ENCODE measurements at regions not wholly inside any gene's neighbourhood (a gene's known extent, or its start where the extent isn't known, plus 50 kb on each side); places are given as distances from the start of the nearest gene placed in this dataset.
"Not testable (repeated sequence)": the region's sequence is repeated elsewhere in the genome, so short reads cannot be mapped to it uniquely, and the experiment has no call there.

DNA sequence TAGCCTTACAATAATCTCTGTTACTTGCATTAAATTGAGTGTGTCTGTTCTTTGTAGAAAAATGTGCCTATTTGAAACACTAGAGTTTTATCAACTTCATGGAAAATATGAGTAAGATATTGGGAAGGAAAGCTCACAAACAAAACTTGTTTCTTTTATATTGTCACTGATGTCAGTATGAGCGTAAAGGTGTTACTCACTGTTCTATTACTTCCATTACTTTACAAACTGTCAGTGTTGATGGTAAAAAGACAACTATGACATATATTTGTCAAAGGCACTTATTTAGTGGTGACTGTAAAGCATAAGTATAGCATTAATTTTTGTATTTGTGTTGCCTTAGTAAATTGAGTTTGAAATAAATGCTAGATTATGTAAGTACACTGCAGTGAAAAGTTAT is 193.7 kb upstream of the FLRT2 start:
- no peak for DNase-seq

DNA sequence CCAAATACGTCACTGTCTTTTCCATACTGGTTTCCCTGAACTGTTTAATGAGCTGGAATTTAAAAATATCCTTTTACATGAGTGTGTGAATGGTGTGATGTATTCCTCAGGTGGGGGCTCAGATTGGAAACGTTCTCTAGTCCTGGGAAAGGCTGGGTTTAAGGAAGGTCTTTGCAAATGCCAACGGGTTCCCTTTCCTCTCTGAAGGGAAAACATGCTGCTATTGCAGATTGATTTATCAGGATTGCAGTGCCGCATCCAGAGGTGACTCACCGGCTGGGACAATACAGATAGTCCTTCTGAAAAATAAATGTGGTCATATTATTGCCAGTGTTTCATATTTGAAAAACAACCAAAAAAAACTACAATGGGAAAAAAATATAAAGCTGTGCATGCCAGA is 193.1 kb upstream of the FLRT2 start:
- no peak for DNase-seq

DNA sequence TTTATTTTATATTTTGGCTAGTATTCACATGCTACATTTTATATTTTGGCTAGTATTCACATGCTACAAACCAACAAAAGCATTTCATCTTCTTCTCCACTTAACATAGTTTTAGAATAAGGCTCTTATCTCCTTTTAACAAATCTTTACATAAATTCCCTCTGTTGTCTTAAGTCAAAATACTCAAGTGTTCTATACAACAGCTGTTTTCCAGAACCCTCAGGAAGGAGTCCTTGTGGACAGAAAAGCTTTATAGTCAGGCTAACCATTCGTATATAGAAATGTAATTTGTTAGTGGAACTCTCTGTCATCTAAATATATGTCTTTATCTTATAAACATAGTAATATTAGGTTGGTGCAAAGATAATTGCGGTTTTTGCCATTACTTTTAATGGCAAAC is 191.0 kb upstream of the FLRT2 start:
- DNase-seq = no peak

DNA sequence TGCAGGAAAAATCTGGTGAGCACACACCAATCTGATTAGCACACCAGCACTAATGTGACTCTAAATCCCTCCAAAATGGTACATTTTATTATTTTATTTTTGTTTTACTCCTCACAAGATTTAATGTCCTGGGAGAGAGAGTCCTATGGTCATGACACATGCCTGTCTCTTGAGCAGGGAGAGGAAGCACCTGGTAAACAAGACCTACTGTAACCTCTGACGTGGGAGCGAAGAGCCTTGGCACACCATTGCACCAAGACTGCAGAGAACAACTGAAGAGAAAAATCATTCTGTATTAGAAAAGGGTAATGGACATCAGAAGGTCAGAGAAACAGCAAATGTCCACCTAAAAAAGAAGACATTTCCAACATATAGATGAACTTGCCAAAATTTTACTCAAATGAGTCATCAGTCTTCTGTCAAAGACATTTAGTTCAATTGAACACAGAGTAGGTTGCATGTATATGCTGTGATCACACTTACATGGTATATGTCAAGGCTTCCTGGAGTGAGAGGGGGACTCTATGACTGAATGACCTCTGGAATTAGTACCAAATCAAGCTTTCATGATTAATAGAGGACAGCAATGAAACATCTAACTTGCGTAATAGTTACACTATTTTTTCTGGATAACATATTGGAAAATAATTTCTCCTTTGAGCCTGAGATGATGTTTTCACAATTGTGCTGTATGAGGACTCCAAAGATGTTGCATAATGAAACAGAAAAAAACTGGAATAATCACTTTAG is 186.9 kb upstream of the FLRT2 start:
- DNase-seq = no peak

DNA sequence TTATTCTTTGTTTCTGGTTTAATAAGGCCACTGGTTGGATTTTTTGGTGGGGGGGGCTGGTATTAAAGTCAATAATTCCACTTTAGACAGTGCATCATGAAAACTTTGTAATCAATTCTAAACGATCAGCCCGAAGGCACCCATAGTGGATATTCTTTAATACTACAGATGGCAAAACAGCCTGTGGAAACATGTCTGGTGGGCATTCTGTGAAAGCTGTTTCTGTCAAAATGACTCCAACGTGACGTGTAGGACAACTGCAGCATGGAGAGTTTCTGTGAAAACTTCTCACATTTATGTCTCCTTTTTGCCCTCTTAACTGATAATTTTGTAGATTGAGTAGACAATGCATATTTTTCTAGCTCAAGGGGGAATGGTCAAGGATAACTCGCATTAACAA is 185.8 kb upstream of the FLRT2 start:
- no peak for DNase-seq

DNA sequence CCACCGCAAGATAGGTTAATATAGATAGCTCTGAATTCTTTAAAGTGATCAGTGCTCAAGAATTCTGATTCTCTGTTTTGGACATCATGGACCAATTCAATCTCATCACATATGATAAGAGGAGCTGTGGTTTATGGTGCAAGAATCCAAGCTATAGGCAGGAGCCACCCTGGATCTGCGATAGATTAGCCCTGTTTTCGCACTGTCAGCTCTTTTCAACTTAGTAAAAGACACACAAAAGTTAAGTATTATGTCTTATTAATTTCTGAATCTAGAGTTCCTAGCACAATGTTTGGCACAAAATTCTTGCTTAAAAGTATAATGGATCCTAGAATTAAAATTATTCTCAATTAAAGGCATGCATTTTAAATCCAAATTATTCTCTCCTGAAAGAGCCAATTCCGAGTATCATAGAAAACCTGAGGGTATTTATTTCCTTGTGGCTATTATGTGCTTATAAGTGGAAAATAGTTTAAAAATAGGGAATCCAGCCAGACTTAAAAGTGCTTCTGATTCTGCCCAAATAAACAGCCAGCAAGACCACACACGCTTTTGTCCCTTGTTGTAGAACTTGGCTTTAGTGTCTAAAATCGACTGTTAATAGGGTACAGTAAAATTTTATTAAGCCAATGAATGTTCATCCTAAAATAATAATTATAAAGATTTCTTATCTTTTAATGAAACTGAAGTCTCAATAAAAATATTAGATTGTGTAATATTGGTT is 184.9 kb upstream of the FLRT2 start:
- no peak for DNase-seq

DNA sequence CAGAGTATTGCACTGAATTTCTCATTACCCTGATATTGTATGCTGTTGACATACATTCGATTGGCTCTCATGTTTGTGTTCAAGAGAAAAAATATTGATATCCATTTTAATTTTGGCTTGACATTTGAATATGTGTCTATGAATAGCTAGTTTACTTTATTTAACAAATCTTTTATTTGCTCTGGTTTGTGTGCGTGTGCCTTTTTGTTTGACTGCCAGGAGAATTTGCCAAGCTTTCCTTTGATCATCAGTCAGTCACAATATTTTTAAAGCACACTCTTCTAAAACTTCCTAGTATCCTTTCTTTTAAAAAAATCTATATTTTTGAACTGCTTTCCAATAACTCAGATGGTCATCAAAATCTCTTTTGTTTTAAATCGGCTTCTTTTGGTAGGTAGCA is 179.3 kb upstream of the FLRT2 start:
- DNase-seq = no peak

DNA sequence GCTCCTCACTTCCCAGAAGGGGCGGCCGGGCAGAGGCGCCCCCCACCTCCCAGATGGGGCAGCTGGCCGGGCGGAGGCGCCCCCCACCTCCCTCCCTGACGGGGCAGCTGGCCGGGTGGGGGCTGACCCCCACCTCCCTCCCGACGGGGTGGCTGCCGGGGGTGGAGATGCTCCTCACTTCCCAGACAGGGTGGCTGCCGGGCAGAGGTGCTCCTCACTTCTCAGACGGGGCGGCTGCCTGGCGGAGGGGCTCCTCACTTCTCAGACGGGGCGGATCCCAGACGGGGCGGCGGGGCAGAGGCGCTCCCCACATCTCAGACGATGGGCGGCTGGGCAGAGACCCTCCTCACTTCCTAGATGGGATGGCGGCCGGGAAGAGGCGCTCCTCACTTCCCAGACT is 177.4 kb upstream of the FLRT2 start:
- not testable (repeated sequence) for DNase-seq

DNA sequence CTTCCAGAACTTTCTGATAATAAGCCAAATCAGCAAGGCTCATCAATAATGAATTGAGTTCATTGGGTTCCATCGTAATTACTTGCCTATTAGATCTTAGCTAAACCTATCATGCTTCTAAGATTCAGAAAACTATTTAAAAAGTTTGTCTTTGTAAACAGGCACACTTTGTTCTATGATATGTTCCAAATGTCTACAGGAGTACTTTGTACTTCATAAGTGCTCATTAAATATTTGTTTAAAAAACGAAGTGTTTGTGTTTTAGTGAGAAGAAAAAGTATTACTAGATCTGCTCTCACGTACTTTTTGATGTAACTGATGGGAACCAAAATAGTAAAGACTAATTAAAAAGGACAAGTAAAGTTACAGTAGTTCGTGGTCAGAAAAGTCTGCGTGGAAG is 172.8 kb upstream of the FLRT2 start:
- no peak for DNase-seq

DNA sequence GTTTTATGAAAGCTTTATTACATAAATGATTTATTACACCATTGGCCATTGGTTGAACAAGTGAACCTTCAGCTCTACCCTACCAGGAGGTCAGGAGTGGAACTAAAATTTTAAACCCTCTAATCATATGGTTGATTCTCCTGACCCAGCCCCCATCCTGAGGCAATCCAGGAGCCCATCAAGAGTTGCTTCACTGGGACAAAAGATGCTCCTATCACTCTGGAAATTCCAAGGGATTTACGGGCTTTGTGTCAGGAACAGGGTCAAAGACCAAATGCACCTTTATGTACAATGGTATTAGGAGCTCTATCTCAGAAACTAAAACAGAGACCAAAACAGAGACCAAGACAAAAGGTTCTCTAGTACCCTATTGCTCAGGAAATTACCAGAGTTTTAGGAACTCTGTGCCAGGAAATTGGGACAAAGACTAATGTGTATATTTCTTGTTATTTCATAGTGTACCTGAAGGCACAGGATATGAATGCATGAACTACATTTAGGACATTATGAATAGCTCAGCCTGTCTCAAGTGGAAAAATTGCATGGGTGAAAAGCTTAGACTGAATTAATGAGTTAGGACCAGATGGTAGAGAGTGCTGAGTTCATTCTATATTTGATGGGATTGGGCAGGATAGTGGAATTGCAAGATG is 171.7 kb upstream of the FLRT2 start:
- no peak for DNase-seq

DNA sequence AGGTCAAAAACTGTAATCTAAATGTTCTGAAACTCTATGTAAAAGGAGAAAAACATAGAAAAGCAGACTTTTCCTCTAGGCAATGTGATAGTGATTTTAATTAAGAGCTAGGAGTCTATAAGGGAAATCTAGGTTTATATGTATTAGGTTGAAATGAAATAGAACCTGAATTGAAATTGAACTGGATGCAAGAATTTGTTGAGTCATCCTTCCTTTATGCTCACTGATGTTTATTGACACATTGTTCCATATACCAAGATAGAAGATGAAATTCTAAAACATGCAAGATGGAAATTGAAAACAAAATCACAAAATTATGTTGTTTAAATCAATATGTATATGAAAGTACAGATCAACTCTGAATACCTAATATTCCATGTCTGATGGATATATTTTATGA is 170.4 kb upstream of the FLRT2 start:
- no peak for DNase-seq

DNA sequence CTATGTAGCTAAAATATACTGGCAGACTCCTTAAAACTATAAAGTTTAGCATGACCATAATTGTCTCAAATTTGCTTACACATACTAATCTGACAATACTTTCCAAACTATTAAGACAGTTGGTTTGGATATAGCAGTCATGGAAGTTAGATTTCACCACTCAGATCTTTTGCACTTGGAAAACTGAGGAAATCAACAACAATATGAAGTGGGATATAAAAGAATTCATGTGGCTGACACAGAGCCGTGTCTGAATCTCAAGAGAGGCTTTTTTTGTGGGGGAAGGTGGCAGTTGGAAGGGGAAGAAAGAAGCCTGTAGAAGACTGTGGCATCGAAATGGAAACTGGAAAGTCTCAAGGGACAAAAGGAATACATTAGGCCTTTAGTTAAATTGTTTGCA is 166.6 kb upstream of the FLRT2 start:
- no peak for DNase-seq

DNA sequence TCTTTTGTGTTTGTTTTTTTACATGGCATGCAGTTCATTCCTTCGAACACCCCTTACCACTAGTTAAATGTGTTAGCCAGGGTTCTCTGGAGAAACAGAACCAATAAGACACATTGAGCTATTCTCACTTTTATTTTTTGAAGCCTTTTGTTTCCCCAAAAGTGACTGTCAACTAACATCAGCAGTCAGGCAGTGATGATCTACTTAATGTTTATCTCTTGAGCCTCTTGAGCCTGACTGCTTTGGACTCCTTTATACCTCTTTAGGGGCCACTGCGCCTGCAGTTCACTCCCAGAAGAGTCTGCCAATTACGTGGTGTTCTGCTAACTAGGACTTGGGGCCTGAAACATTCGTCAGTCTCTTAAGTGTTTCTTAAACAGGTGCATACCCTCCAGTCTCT is 163.7 kb upstream of the FLRT2 start:
- no peak for DNase-seq

DNA sequence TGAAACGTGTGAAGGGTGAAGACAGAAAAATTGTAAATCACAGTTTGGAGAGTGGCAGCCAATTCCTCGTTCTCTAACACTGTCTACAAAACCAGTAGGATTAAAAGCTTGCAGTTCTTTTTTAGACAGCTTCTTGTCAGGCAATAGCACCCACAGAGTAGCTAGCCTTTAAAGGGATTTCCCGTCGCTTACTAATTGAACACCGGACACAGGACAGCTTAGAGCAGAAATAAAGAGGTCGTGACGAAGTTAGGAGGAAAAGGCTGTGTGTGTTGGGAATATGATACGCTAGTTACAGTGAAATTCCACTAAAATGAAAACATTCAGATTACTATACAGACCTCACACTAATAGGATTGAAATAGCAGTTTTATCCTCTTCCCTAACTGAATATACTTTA is 149.1 kb upstream of the FLRT2 start:
- DNase-seq = no peak

DNA sequence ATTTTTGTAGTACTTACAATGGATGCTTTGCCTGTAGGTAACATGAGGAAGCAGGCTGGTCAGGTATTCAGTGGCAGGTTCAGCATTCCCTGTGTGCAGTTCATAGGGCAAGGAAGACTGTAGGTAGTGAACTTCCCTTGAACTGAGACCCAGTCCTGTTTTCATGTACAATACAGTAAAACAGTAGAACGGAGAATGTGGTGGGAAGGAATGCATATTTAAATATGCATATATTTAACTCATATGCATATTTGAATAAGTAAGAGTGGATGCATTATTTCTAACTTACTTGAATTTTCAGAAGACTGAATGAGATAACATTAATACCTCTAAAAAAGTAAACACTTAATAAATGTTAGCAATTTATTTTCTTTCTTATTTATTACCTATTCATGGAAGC is 147.6 kb upstream of the FLRT2 start:
- no peak for DNase-seq

DNA sequence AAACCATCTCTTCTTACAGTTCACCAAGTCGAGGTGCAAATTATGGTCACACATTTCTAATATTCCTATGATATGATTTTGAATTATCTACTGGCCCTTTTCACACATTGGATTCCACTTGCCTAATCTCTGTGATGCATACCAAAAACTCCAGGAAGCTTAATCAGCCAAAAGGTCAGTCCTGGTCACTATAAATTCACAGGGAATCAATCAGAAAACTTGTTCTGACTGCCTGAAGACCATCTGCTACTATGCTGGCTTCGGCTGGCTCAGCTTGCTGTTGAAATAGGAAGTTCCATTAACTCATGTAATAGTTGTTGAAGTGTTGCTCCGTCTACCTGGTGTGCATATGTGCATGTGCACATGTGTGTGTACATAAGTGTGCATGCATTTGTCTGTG is 142.8 kb upstream of the FLRT2 start:
- DNase-seq = no peak

DNA sequence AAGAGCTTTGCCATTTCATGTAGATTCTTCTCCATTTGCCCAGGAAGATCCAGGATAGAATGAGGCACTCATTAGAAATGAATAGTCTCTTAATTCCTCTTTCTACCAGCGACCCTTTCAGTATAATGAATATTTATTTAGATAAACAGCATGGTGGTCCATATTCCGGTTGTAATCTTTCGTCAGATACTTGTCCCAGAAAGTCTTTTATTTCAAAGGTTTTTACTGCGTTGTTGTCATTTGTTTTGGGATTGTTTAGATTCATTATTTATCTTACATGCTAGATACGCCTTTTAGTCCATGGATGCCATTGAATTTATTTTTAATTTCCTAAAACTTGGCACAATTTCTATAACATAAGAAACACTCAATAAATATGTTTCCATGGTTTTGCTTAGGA is 139.7 kb upstream of the FLRT2 start:
- no peak for DNase-seq

DNA sequence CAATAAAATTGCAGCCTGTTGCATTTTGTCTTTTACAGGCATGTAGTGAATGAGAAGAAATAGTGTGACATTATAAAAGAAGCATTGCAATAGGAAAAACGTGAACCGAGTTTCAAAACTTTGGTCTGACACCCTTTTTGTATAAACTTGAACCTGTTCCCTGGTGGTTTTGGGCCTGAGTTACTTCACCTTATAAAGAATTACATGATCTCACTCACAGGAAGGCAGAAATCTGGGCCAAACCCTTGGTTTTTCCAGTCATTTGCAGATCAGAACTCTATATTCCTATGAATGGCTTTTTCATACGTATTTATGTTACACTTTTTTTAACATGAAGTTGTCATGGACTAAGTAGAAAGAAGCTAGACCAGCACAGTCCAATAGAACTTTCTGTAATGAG is 138.5 kb upstream of the FLRT2 start:
- DNase-seq = no peak

DNA sequence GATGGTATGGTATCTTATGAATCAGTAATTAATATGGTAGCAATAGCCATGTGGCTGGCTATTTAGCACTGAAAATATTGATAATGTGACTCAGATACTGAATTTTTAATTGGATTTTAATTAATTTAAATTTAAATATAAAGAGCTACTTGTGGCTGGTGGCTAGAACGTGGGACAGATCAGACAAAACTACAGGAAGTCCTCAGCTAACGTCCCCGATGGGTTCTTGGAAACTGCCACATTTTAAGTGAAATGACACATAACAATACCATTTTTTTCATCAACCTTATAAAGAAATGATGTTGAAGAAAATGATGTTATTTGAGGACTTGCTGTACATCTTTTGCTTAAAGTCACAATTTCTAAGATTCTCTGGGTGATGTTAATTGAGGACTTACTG is 138.1 kb upstream of the FLRT2 start:
- DNase-seq = no peak

DNA sequence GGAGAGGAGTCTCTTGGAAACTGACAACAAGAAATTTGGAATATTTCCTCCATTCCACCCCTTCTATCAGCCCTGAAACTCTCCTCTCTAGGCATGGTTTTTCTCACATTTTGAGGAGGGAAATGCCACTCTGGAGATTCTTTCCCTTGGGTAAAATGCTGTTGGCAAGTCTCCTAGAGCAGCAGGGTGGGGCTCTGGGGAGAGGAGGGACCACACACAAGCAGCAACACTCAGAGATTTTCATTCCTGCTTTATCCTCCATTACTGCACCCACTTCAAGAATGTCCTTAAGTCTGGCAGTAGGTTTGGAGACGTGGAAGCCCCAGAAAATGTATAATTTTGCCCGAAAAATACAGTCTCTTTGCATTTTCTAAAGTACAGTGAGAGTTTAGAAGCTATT is 130.8 kb upstream of the FLRT2 start:
- DNase-seq = no peak

DNA sequence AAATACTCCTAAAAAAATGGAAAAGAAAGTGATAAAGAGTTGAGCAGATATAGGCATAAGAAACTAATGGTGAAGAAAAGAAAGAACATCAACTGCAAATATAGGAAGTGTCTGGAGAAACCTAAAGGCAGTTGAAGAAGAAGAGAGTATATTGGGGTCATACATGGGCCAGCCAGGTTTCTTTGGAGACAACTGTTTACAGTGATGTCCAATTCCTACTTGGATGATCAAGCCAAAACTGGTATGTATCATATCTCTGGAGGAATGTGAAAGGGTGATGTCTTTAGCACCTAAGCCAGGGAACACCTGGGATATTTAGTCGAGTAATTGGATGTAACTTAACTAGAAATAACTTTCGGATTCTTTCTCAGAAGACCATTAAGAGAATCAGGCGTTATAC is 129.3 kb upstream of the FLRT2 start:
- no peak for DNase-seq

DNA sequence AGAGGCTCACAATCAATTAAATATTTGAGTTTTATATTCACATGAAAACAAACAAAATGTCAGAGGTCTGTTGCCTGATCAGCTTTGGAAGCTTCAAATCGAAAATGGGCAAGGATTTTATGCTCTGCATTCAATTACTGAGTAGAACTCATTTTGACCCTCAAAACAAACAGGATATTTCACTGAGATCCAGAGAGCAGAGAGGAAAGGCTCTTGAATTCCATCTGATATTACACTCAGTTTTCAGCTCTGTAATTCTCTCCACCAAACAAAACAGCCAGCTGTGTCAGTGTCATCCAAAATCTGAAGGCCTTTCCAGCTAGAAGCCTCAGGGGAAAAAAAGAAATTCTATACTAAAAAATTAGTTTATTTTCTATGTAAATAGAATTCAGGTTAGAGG is 128.6 kb upstream of the FLRT2 start:
- peak; percentile 24 for DNase-seq

DNA sequence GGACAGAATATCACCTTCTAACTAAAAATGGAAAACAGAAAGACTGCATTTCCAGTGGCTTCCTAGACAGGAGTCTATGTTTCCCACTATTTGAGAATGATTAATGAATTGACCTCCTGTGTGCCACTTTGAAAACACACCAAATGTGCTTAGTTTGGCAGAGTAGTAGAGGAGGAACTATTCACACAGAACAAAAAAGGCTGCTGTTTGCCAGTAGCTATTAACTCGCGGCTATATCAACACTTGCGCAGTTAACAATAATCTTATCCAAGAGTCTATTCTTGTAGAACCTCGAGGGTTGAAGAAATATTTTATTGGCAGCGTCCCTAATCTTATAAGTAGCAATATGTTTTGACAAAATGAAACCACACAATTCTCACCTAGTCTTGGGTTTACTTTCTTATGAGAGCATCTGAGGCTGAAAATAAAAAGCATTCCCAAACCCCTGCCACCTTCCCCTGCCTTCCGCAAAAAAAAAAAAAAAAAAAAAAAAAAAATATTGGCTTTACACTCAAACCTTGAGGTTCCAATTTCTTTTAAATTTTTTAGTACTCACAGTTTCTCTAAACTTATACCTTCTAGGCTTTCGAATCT is 127.3 kb upstream of the FLRT2 start:
- peak; percentile 65 for DNase-seq
